GF-D8 (cell line): ENCODE measurements at regions not wholly inside any gene's neighbourhood (a gene's known extent, or its start where the extent isn't known, plus 50 kb on each side); places are given as distances from the start of the nearest gene placed in this dataset.

Source experiments
- DNase-seq: peaks from one replicate; lab custom pipeline; 2025; lab: John Stamatoyannopoulos, UW

DNA sequence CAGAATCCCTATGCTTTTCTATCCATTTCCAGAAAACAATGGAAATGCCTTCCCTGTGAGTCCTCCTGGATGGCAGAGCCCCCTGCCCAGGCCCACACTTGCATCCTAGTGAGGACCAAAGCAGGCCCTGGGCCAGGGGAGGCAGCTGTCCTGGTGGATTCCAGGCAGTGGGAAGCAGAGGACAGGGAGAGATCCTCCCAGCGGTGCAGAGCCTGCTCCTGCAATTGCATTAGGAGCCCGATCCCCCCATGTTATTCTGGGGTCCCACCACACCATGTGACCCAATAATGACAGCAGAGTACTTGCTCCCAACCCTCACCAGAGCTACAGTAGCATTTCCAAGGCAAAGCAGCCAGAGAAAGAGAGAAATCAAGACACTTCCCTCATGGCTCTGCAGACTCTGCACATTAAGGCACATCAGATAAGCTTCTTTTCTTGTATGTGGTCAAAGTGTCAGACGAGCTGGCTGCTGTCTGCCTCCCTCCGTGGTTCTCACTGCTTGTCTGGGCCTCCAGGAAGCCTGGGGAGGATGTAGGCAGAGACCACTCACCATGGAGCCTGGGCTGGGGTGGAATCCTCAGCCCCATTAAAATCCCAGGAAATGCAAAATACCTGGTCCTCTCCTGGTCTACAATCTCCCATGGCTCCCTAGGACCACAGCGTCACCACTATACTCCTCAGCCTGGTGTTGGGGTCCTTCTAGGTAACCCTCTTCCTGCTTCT, 54.9 kb upstream of the RUNX3 start:
- DNase-seq = no peak

DNA sequence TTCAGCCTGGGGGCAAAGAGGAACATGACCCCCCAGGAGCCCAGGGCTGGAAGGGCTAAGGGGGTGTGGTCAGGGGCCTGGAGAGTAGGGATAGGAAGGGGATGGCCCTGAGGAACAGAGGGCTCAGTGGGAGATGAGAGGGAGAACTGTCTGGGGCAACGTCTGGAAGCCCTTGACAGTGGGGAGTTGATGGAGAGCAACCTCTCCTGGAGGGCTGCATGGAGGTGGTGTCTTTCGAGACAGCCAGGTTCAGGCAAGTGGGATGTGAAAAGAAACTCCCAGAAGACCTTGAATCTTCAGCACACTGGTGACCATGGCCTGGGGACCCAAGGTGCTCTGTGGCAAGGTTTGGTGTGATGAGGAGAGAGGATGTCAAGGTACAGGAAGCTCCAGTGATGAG, 54.2 kb upstream of the RUNX3 start:
- no peak for DNase-seq

DNA sequence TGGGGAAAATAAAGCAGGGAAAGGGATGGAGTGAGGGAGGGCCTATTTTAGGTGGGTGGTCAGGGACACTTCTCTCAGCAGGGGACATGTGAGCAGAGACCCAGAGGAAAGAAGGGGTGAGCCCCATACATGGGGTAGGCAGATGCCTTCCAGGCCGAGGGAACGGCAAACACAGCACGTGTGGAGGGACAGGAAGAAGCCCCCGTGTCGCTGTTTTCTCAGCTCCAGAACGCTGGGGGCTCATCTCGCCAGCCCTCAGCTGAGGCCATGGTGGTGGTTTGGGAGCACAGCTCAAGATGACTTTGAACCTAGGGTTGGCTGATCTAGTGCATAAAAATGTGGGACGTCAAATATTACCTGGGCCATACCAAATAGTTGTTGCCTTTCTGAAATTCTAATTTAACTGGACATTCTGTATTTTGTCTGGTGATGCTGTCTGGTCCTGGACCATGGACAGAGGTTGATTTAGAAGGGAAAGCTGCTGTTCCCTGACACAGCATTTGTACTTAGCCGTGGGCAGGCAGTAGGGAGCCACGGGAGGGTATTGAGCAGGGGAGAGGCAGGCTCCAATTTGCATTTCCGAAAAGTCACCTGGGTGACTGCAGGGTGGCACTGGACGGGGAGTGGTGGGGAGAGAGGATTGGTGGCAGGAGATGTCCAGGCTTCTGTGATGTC, 53.1 kb upstream of the RUNX3 start:
- DNase-seq = no peak

DNA sequence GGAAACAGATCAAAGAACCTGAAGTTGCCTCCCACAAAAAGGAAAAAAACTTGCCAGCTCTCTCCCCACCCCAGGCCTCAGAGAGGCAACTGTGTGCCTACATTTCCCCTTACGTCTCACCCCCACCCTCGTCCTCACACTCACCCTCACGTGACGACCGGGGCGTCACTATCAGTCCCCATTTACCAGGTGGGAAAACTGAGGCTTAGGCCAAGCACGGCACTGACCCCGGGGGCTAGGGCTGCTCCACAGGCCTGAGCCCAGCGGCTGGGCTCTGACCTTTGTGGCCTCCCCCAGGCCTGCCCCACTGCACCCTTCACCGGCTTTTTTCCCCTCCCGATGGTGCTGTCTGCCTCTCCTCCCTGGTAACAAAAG, 51.5 kb upstream of the RUNX3 start:
- no peak for DNase-seq

DNA sequence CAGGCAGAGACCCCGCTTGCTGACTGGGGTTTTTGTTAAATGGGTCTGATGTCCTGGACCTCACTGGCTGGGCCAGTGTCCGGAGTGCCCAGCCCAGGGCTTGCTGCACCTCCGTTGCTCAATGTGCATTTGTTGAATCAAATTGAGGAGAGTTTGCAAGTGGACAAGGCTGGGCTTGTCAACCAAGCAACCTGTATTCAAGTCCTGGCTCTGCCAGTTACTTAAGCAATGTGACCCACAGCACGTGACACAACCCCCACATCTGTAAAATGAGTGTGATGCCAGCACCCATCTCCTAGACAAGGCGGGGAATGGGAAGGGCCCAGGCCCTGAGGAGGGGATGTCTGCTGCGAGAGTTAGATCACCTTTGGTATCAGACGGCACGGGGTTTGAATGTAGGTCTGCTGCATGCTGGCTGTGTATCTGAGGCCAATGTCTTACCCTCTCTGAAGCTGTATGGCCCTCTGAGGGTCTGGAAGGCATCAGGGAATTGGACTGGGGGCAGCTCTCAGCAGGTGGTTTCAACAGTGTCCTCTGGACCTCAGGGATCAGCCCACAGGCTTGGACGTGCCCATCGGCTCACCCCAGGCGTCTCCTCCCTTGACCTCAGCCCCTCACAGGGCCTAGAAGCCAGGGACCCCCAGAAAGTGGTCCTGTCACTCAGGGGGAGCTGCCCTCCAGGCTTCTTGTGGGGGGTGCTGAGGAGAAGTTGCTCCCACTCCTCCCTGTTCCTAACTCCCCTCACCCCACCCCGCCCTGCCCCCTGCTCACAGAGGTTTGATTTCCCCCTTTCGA, 51.0 kb upstream of the RUNX3 start:
- no peak for DNase-seq
